ENCODE measurements at regions not wholly inside any gene's neighbourhood (a gene's known extent, or its start where the extent isn't known, plus 50 kb on each side); places are given as distances from the start of the nearest gene placed in this dataset.

GRCh38 chr20:50273601-50274491 is 83.2 kb downstream of the CEBPB start:
- DNase-seq (ENCODE audit: low read depth in 2 of 2, low spot score in 1 of 2) = no peak

GRCh38 chr20:50274570-50275430 is 84.2 kb downstream of the CEBPB start:
- DNase-seq (ENCODE audit: low read depth in 2 of 2, low spot score in 1 of 2) = no peak

- no peak for DNase-seq (ENCODE audit: low read depth in 2 of 2, low spot score in 1 of 2)
These were observed 85.8 kb downstream of the CEBPB start for GRCh38 chr20:50276119-50277063.

- no peak for DNase-seq (ENCODE audit: low read depth in 2 of 2, low spot score in 1 of 2)
These were observed 86.4 kb downstream of the CEBPB start for GRCh38 chr20:50277064-50277415.

GRCh38 chr20:50277460-50278376 is 87.1 kb downstream of the CEBPB start:
- DNase-seq (ENCODE audit: low read depth in 2 of 2, low spot score in 1 of 2) = no peak

- no peak for DNase-seq (ENCODE audit: low read depth in 2 of 2, low spot score in 1 of 2)
These were observed 87.7 kb downstream of the CEBPB start for GRCh38 chr20:50278377-50278683.

GRCh38 chr20:50278684-50279531 is 88.3 kb downstream of the CEBPB start:
- DNase-seq (ENCODE audit: low read depth in 2 of 2, low spot score in 1 of 2) = no peak

GRCh38 chr20:50279988-50280850 is 89.6 kb downstream of the CEBPB start:
- no peak for DNase-seq (ENCODE audit: low read depth in 2 of 2, low spot score in 1 of 2)

GRCh38 chr20:50280851-50281655 is 90.4 kb downstream of the CEBPB start:
- DNase-seq (ENCODE audit: low read depth in 2 of 2, low spot score in 1 of 2) = no peak

- no peak for DNase-seq (ENCODE audit: low read depth in 2 of 2, low spot score in 1 of 2)
These were observed 91.4 kb downstream of the CEBPB start for GRCh38 chr20:50281831-50282591.

- DNase-seq (ENCODE audit: low read depth in 2 of 2, low spot score in 1 of 2) = no peak
These were observed 92.1 kb downstream of the CEBPB start for GRCh38 chr20:50282592-50283241.

GRCh38 chr20:50283370-50283769 is 92.7 kb downstream of the CEBPB start:
- no peak for DNase-seq (ENCODE audit: low read depth in 2 of 2, low spot score in 1 of 2)

- no peak for DNase-seq (ENCODE audit: low read depth in 2 of 2, low spot score in 1 of 2)
These were observed 93.5 kb downstream of the CEBPB start for GRCh38 chr20:50283922-50284810.

- DNase-seq (ENCODE audit: low read depth in 2 of 2, low spot score in 1 of 2) = no peak
These were observed 94.3 kb downstream of the CEBPB start for GRCh38 chr20:50284811-50285375.

Measured in stimulated activated CD8-positive, alpha-beta memory T cell treated with anti-CD3 and anti-CD28 coated beads, Interleukin-4, amount 100 ng/mL, for 4 hours (primary cell).